K562 (cell line): ENCODE measurements at regions not wholly inside any gene's neighbourhood (a gene's known extent, or its start where the extent isn't known, plus 50 kb on each side); places are given as distances from the start of the nearest gene placed in this dataset.

Experiments
- ATAC-seq: fragments of 200-7000 bp; cut with Tn5 transposase; 3 replicates; pipeline ENCODE4 v1.9.1; 2020; ENCODE audit warnings: moderate library complexity
- BruUV-seq: library from RNA; stranded (reverse); fragments of 400-500 nt; replicated peaks from 2 replicates; lab custom pipeline; 2021; lab: Mats Ljungman, UMichigan
- CTCF ChIA-PET: fragments of 300-600 bp; formaldehyde crosslinking; extraction: SDS; loops from one replicate; lab custom pipeline; 2021; ENCODE audit warnings: low intra/inter-chr PET ratio; lab: Yijun Ruan, JAX
- POLR2A ChIA-PET: fragments of 300-600, 350-650 bp; sonication (Branson Sonifier 250); formaldehyde crosslinking; extraction: SDS; loops from one replicate; lab custom pipeline; 2021; ENCODE audit warnings: antibody characterized with exemption, inconsistent platforms; lab: Yijun Ruan, JAX
- DNase-seq, 4 experiments: peaks; one replicate each; pipeline versions ENCODE4 v3.0.0 to v3.0.0-alpha.2; 2011 to 2018; ENCODE audit warnings: low spot score in 3 of 4, mixed read lengths in 3 of 4; ENCODE audit errors: extremely low read depth in 1 of 4
- FAIRE-seq: peaks from 2 replicates; lab custom pipeline; 2011; peaks lifted over from hg19 to GRCh38; lab: Jason Lieb, UNC
- H2AFZ ChIP-seq: 2 replicates; pipeline ENCODE4 v1.6.0; 2011; ENCODE audit warnings: low read depth, low read length, control low read depth, inconsistent platforms
- H3K27ac ChIP-seq: fragments of 200-600 bp; 3 replicates; pipeline ENCODE4 v1.8.0; 2011; ENCODE audit warnings: low read depth, mild to moderate bottlenecking, control low read depth, inconsistent platforms, low read length, moderate library complexity, mixed read lengths; ENCODE audit errors: extremely low read depth
- H3K27me3 ChIP-seq, 2 experiments: fragments of 300-600 bp in 1 of 2; 2 replicates in 1 of 2; 3 replicates in 1 of 2; pipeline versions ENCODE4 v1.6.0 to v1.8.0; 2011; ENCODE audit warnings: inconsistent platforms in 2 of 2, low read length in 2 of 2, mild to moderate bottlenecking in 1 of 2, mixed read lengths in 1 of 2, moderate library complexity in 1 of 2; ENCODE audit not compliant: control insufficient read depth in 2 of 2, insufficient read depth in 2 of 2
- H3K36me3 ChIP-seq: fragments of 300-600 bp; 3 replicates; pipeline ENCODE4 v1.8.0; 2011; ENCODE audit warnings: mild to moderate bottlenecking, low read length, inconsistent platforms; ENCODE audit not compliant: control insufficient read depth, insufficient read depth
- H3K4me1 ChIP-seq, 2 experiments: fragments of 200-600 bp in 1 of 2; replicated peaks in 1 of 2; 2 replicates in 1 of 2; 3 replicates in 1 of 2; pipeline versions ENCODE4 v1.5.1 to v1.8.0; 2011; ENCODE audit warnings: inconsistent platforms in 2 of 2, low read length in 2 of 2, mild to moderate bottlenecking in 1 of 2, mixed read lengths in 1 of 2, moderate library complexity in 1 of 2; ENCODE audit not compliant: control insufficient read depth in 2 of 2, insufficient read depth in 2 of 2
- H3K4me2 ChIP-seq: 2 replicates; pipeline ENCODE4 v1.6.1; 2011; ENCODE audit warnings: low read length, control low read depth, inconsistent platforms, mixed read lengths; ENCODE audit not compliant: insufficient read depth
- H3K4me3 ChIP-seq: fragments of 200-600 bp; sonication (generic), shearing (Covaris generic); 2 replicates; pipeline ENCODE4 v1.5.1; 2016; ENCODE audit warnings: control low read depth, inconsistent platforms
- H3K79me2 ChIP-seq: fragments of 200-600 bp; 3 replicates; pipeline ENCODE4 v1.8.0; 2011; ENCODE audit warnings: low read length, inconsistent platforms; ENCODE audit not compliant: control insufficient read depth, insufficient read depth
- H3K9ac ChIP-seq, 2 experiments: 2 replicates each; pipeline versions ENCODE4 v1.6.0 to v1.6.1; 2011; ENCODE audit warnings: low read depth in 2 of 2, low read length in 2 of 2, control low read depth in 1 of 2, inconsistent platforms in 1 of 2, mild to moderate bottlenecking in 1 of 2, mixed read lengths in 1 of 2; ENCODE audit not compliant: insufficient read depth in 1 of 2
- H3K9me1 ChIP-seq: one replicate; pipeline ENCODE4 v1.6.0; 2011; ENCODE audit warnings: inconsistent platforms, mild to moderate bottlenecking, low read length, moderate library complexity; ENCODE audit not compliant: control insufficient read depth, insufficient read depth
- H3K9me3 ChIP-seq: replicated peaks from 2 replicates; pipeline ENCODE4 v1.5.1; 2011; ENCODE audit warnings: low read depth, low read length, inconsistent platforms; ENCODE audit not compliant: control insufficient read depth, insufficient read depth
- H4K20me1 ChIP-seq: replicated peaks from 2 replicates; pipeline ENCODE4 v1.6.1; 2011; ENCODE audit warnings: low read length, inconsistent platforms, mixed read lengths; ENCODE audit not compliant: control insufficient read depth, insufficient read depth
- ATF3 ChIP-seq, 2 experiments: fragments of 450-650 bp in 1 of 2; sonication (generic) in 1 of 2; formaldehyde crosslinking in 1 of 2; IDR thresholded peaks in 1 of 2; conservative IDR thresholded peaks in 1 of 2; 2 replicates each; pipeline versions ENCODE4 v1.6.1 to v1.8.1; 2016 to 2023; ENCODE audit warnings: mild to moderate bottlenecking in 2 of 2, moderate library complexity in 2 of 2, inconsistent platforms in 1 of 2, missing genetic modification reagents in 1 of 2
- CBFA2T3 ChIP-seq: fragments of 450-650 bp; IDR thresholded peaks from 2 replicates; pipeline ENCODE4 v1.6.1; 2017
- CHAMP1 ChIP-seq: fragments of 450-650 bp; IDR thresholded peaks from 2 replicates; pipeline ENCODE4 v1.6.1; 2016; ENCODE audit warnings: mild to moderate bottlenecking
- EP400 ChIP-seq: fragments of 450-650 bp; IDR thresholded peaks from 2 replicates; pipeline ENCODE4 v1.6.1; 2017; ENCODE audit warnings: antibody characterized with exemption, mild to moderate bottlenecking, moderate library complexity
- FOSL1 ChIP-seq: fragments of 200-800 bp; sonication (Bioruptor generic); conservative IDR thresholded peaks from 2 replicates; pipeline ENCODE4 v1.6.1; 2016; ENCODE audit warnings: missing genetic modification characterization, missing compliant biosample characterization
- HDAC1 ChIP-seq, 2 experiments: fragments of 450-650 bp; IDR thresholded peaks; 2 replicates each; pipeline ENCODE4 v1.6.1; 2016 to 2017; ENCODE audit warnings: inconsistent platforms in 1 of 2, mild to moderate bottlenecking in 1 of 2, moderate library complexity in 1 of 2
- SIX5 ChIP-seq, 2 experiments: IDR thresholded peaks; 2 replicates each; pipeline ENCODE4 v1.6.1; 2011; ENCODE audit warnings: low read length in 2 of 2, borderline replicate concordance in 1 of 2, low read depth in 1 of 2, mild to moderate bottlenecking in 1 of 2, moderate library complexity in 1 of 2; ENCODE audit not compliant: insufficient read depth in 1 of 2
- SP1 ChIP-seq: sonication (generic); formaldehyde crosslinking; IDR thresholded peaks from 2 replicates; pipeline ENCODE4 v1.8.1; 2022; ENCODE audit warnings: mild to moderate bottlenecking, missing genetic modification reagents
- TRIM24 ChIP-seq, 2 experiments: fragments of 450-650 bp; IDR thresholded peaks; 2 replicates each; pipeline ENCODE4 v1.6.1; 2016
- ZNF431 ChIP-seq: sonication (generic); formaldehyde crosslinking; IDR thresholded peaks from 2 replicates; pipeline ENCODE4 v1.8.0; 2022; ENCODE audit warnings: mild to moderate bottlenecking, missing genetic modification reagents
- ZNF592 ChIP-seq: fragments of 450-650 bp; IDR thresholded peaks from 2 replicates; pipeline ENCODE4 v1.6.1; 2017; ENCODE audit warnings: antibody characterized with exemption, mild to moderate bottlenecking
- WGBS: fragments of 100-300 bp; shearing (Covaris generic); methylation state at CpG from one replicate; pipeline ENCODE4 v1.1.6; 2016; ENCODE audit warnings: low coverage, mixed read lengths; ENCODE audit not compliant: insufficient coverage; ENCODE audit errors: missing lambda C conversion rate; 5-methylcytosine and 5-hydroxymethylcytosine counted together
- in situ Hi-C: fragments of 300-500 bp; cut with MboI; formaldehyde crosslinking; loops from 4 replicates; pipeline ENCODE4 v1.15.0; 2018; ENCODE audit warnings: inconsistent platforms, mixed read lengths
- intact Hi-C: fragments of 100-400 bp; cut with micrococcal nuclease; formaldehyde crosslinking; loops from 2 replicates; pipeline ENCODE4 v1.14.2; 2022

- H3K9ac ChIP-seq, result no peak overlapping the region
- TF ChIP-seq EP400 (0 out of 2 replicates have a peak, but pooled peaks have one; percentile 19), CBFA2T3 (peak; percentile 43), SIX5 (IDR thresholded peaks at IDR 0.05; ENCODE audit: borderline replicate concordance in 1 of 2, insufficient read depth in 1 of 2, low read depth in 1 of 2, low read length in 2 of 2) (no peak), ZNF592 (0 out of 2 replicates have a peak, but pooled peaks have one; percentile 18), SP1 (CRISPR knock-in tag) (no peak), CHAMP1 (0 out of 2 replicates have a peak, but pooled peaks have one; percentile 40), FOSL1 (tag) (peak; percentile 86), ATF3 (IDR thresholded peaks at IDR 0.05) (peak; percentile 54), ATF3 (CRISPR knock-in tag; conservative IDR thresholded peaks at IDR 0.05) (no peak), TRIM24 (IDR thresholded peaks at IDR 0.05) (peak; percentile 17 to 50; a peak in 1 of 4 replicates), HDAC1 (IDR thresholded peaks at IDR 0.05) (0 out of 4 replicates have a peak, but pooled peaks of 1 of the 2 experiments have one; percentile 16), ZNF431 (CRISPR knock-in tag) (peak; percentile 93)
Observed at GRCh38 chr11:109902764-109903433, 190.3 kb upstream of the ZC3H12C start.

More at GRCh38 chr11:109902764-109903433, 190.3 kb upstream of the ZC3H12C start:
- intact Hi-C loops, result no loop called here
- no peaks in the 10 kb centered on the region for H3K27me3 ChIP-seq
- BruUV-seq, result no TSS peak
- no peaks in the 10 kb centered on the region for H4K20me1 ChIP-seq
- H3K9me3 ChIP-seq, result peaks cover 11% of the 10 kb centered on the region
- ATAC-seq (peak; percentile 48; the same call in 2 of the 3 replicates), DNase-seq (peak in 1 of 4 experiments; percentile 36), FAIRE-seq (peak; percentile 75)
- peak overlapping the region; percentile 73 for H2AFZ ChIP-seq
- H3K4me2 ChIP-seq, result peak overlapping the region; percentile 17; the same call in 1 of the 2 replicates
- H3K4me3 ChIP-seq, result no peak overlapping the region
- peak overlapping the region; percentile 53 for H3K27ac ChIP-seq
- peaks cover 0 to 5% of the 10 kb centered on the region in 2 experiments; a peak in 1 of 5 replicates for H3K4me1 ChIP-seq
- ChIA-PET CTCF (no interaction called here), POLR2A (no interaction called here)
- no peaks in the 10 kb centered on the region for H3K9me1 ChIP-seq
- no peaks in the 10 kb centered on the region for H3K36me3 ChIP-seq
- WGBS, result 26% methylated on average over 5 of the region's 5 CpGs
- H3K79me2 ChIP-seq, result no peaks in the 10 kb centered on the region
- in situ Hi-C loops, result no loop called here
